GM21526 (cell line): ENCODE measurements at regions not wholly inside any gene's neighbourhood (a gene's known extent, or its start where the extent isn't known, plus 50 kb on each side); places are given as distances from the start of the nearest gene placed in this dataset.

Experiments
- ATAC-seq: cut with Tn5 transposase; IDR thresholded peaks from one replicate; pipeline ENCODE4 v1.9.1; 2021; ENCODE audit warnings: moderate library complexity; ENCODE audit not compliant: unreplicated experiment, low FRiP score

- ATAC-seq = no peak
Observed at GRCh38 chr21:31503939-31504338, 155.6 kb upstream of the SOD1 start.

GRCh38 chr21:31503467-31503866 lies 156.0 kb upstream of the SOD1 start:
- ATAC-seq = no peak

GRCh38 chr21:31502537-31503143 lies 156.9 kb upstream of the SOD1 start:
- ATAC-seq = no peak

GRCh38 chr21:31501926-31502325 lies 157.6 kb upstream of the SOD1 start:
- no peak for ATAC-seq

GRCh38 chr21:31500982-31501381 lies 156.9 kb upstream of the TIAM1 start:
- no peak for ATAC-seq

- no peak for ATAC-seq
Observed at GRCh38 chr21:31500071-31500470, 156.0 kb upstream of the TIAM1 start.

GRCh38 chr21:31498985-31499384 lies 154.9 kb upstream of the TIAM1 start:
- no peak for ATAC-seq

- no peak for ATAC-seq
Observed at GRCh38 chr21:31497914-31498313, 153.9 kb upstream of the TIAM1 start.

GRCh38 chr21:31493350-31493880 lies 149.4 kb upstream of the TIAM1 start:
- no peak for ATAC-seq

GRCh38 chr21:31491617-31492016 lies 147.6 kb upstream of the TIAM1 start:
- ATAC-seq = no peak

GRCh38 chr21:31490443-31490842 lies 146.4 kb upstream of the TIAM1 start:
- no peak for ATAC-seq

- no peak for ATAC-seq
Observed at GRCh38 chr21:31489726-31490125, 145.7 kb upstream of the TIAM1 start.

GRCh38 chr21:31489014-31489413 lies 145.0 kb upstream of the TIAM1 start:
- ATAC-seq = no peak

GRCh38 chr21:31484219-31484618 lies 140.2 kb upstream of the TIAM1 start:
- ATAC-seq = no peak

- no peak for ATAC-seq
Observed at GRCh38 chr21:31483146-31483545, 139.1 kb upstream of the TIAM1 start.

- no peak for ATAC-seq
Observed at GRCh38 chr21:31482460-31482859, 138.4 kb upstream of the TIAM1 start.

GRCh38 chr21:31480228-31480627 lies 136.2 kb upstream of the TIAM1 start:
- no peak for ATAC-seq

- no peak for ATAC-seq
Observed at GRCh38 chr21:31479714-31480113, 135.7 kb upstream of the TIAM1 start.

GRCh38 chr21:31479222-31479621 lies 135.2 kb upstream of the TIAM1 start:
- ATAC-seq = no peak

GRCh38 chr21:31476263-31477022 lies 132.4 kb upstream of the TIAM1 start:
- no peak for ATAC-seq

GRCh38 chr21:31475223-31475622 lies 131.2 kb upstream of the TIAM1 start:
- no peak for ATAC-seq
